ENCODE measurements at regions not wholly inside any gene's neighbourhood (a gene's known extent, or its start where the extent isn't known, plus 50 kb on each side); places are given as distances from the start of the nearest gene placed in this dataset.

DNA sequence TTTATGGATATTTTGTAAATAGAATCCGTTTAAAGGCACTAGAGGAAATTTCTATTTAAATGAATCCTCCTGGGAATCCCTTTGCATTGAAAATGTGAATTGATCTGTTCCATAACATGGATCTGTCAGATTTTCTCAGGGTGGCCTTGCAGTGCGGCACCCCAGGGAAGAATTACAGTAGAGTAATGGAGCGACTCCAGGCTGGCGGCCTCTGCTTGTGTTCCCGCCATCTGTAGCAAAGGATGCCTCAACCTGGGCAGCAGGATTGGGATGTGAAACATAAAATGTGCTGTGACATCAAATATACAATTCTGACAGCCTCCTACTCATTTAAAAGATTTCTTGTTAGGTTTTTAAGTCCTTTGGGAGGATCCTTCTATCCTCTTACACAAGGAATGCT lies 115.9 kb downstream of the RHOU start:
- no peak for TF ChIP-seq EZH2 (optimal IDR thresholded peaks at IDR 0.05; ENCODE audit: low read depth, low read length)
- TF ChIP-seq CTCF (IDR thresholded peaks at IDR 0.05; ENCODE audit: low read length), result no peak
- TF ChIP-seq EZH2phosphoT487 (IDR thresholded peaks at IDR 0.05; ENCODE audit: low read length), result no peak
